ENCODE measurements at regions not wholly inside any gene's neighbourhood (a gene's known extent, or its start where the extent isn't known, plus 50 kb on each side); places are given as distances from the start of the nearest gene placed in this dataset.
"Not testable (repeated sequence)": the region's sequence is repeated elsewhere in the genome, so short reads cannot be mapped to it uniquely, and the experiment has no call there.

GRCh38 chr3:20648294-20648693 is 462.3 kb upstream of the SGO1 start:
- 58 to 69% methylated on average over 2 of the region's 2 CpGs for WGBS, 2 donors
- H3K36me3 ChIP-seq (ENCODE audit: control insufficient read depth in 2 of 2, insufficient read depth in 2 of 2, low read length in 1 of 2) = no peaks in the 10 kb centered on the region

GRCh38 chr3:20646425-20646824 is 460.4 kb upstream of the SGO1 start:
- 80 to 88% methylated on average over 1 of the region's 1 CpG for whole genome bisulfite sequencing, 2 donors
- Histone ChIP-seq H3K9me3 (ENCODE audit: control insufficient read depth in 2 of 2, insufficient read depth in 1 of 2, low read depth in 1 of 2, low read length in 1 of 2) (no peaks in the 10 kb centered on the region), H3K4me1 (ENCODE audit: control insufficient read depth in 2 of 2, insufficient read depth in 2 of 2, low read length in 1 of 2) (no peaks in the 10 kb centered on the region)

More at GRCh38 chr3:20648294-20648693, 462.3 kb upstream of the SGO1 start:
- no peak overlapping the region for H3K27ac ChIP-seq (ENCODE audit: low read depth in 2 of 2, low read length in 1 of 2)
- H3K27me3 ChIP-seq (ENCODE audit: control insufficient read depth in 1 of 2, insufficient read depth in 2 of 2, low read length in 2 of 2) = no peaks in the 10 kb centered on the region
- H3K4me1 ChIP-seq (ENCODE audit: control insufficient read depth in 2 of 2, insufficient read depth in 2 of 2, low read length in 1 of 2) = no peaks in the 10 kb centered on the region
- no peaks in the 10 kb centered on the region for H3K9me3 ChIP-seq (ENCODE audit: control insufficient read depth in 2 of 2, insufficient read depth in 1 of 2, low read depth in 1 of 2, low read length in 1 of 2)
- H3K4me3 ChIP-seq (ENCODE audit: low read depth in 1 of 2, low read length in 2 of 2) = no peak overlapping the region

DNA sequence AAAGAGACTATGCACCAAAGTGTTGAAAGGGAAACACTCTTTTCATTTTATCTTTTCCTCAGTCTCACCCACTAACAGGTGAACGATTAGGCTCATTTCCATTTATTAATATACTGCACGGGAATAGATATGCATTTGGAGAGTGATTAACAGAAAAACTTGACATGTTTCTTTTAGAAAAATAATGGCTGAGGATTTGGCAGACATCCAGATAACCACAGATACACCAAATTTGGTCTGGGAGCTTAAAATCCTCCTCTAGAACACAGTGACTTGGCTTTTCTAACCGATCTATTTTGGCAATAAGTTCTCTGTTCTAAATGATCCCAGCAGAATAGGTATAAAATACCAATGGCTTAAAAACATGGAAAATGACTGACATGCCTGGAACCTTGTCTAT is 459.3 kb upstream of the SGO1 start:
- H3K36me3 ChIP-seq (ENCODE audit: control insufficient read depth in 2 of 2, insufficient read depth in 2 of 2, low read length in 1 of 2) = no peaks in the 10 kb centered on the region
- no peaks in the 10 kb centered on the region for H3K4me1 ChIP-seq (ENCODE audit: control insufficient read depth in 2 of 2, insufficient read depth in 2 of 2, low read length in 1 of 2)
- no peaks in the 10 kb centered on the region for H3K27me3 ChIP-seq (ENCODE audit: control insufficient read depth in 1 of 2, insufficient read depth in 2 of 2, low read length in 2 of 2)
- H3K27ac ChIP-seq (ENCODE audit: low read depth in 2 of 2, low read length in 1 of 2) = no peak overlapping the region
- no peaks in the 10 kb centered on the region for H3K9me3 ChIP-seq (ENCODE audit: control insufficient read depth in 2 of 2, insufficient read depth in 1 of 2, low read depth in 1 of 2, low read length in 1 of 2)
- no peak overlapping the region for H3K4me3 ChIP-seq (ENCODE audit: low read depth in 1 of 2, low read length in 2 of 2)
- WGBS, 2 donors = 33 to 39% methylated on average over 3 of the region's 3 CpGs

More at GRCh38 chr3:20646425-20646824, 460.4 kb upstream of the SGO1 start:
- Histone ChIP-seq H3K27me3 (ENCODE audit: control insufficient read depth in 1 of 2, insufficient read depth in 2 of 2, low read length in 2 of 2) (no peaks in the 10 kb centered on the region), H3K4me3 (ENCODE audit: low read depth in 1 of 2, low read length in 2 of 2) (no peak overlapping the region), H3K36me3 (ENCODE audit: control insufficient read depth in 2 of 2, insufficient read depth in 2 of 2, low read length in 1 of 2) (no peaks in the 10 kb centered on the region), H3K27ac (ENCODE audit: low read depth in 2 of 2, low read length in 1 of 2) (no peak overlapping the region)

DNA sequence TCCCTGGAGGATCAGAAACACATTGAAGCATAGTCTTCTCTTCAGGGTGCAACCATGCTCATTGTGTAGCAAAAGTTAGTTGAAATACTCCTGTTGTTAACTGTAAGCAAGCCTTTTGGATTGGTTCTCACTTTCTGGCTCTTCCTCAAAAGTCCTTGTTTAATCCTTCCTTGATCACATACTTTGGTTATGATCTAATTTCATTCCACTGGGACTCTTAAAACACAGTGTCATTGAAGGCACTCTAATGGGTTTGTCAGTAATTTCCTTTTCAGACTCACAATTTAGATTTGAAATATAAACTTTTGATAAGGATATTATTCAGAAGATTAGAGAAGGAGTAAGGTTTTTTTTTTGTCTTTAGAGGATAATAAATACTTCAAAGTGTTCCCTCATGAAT is 451.7 kb upstream of the SGO1 start:
- Histone ChIP-seq H3K36me3 (ENCODE audit: control insufficient read depth in 2 of 2, insufficient read depth in 2 of 2, low read length in 1 of 2) (no peaks in the 10 kb centered on the region), H3K4me3 (ENCODE audit: low read depth in 1 of 2, low read length in 2 of 2) (no peak overlapping the region), H3K27ac (ENCODE audit: low read depth in 2 of 2, low read length in 1 of 2) (no peak overlapping the region), H3K4me1 (ENCODE audit: control insufficient read depth in 2 of 2, insufficient read depth in 2 of 2, low read length in 1 of 2) (no peaks in the 10 kb centered on the region), H3K27me3 (ENCODE audit: control insufficient read depth in 1 of 2, insufficient read depth in 2 of 2, low read length in 2 of 2) (no peaks in the 10 kb centered on the region), H3K9me3 (ENCODE audit: control insufficient read depth in 2 of 2, insufficient read depth in 1 of 2, low read depth in 1 of 2, low read length in 1 of 2) (no peaks in the 10 kb centered on the region)

GRCh38 chr3:20622304-20622703 is 436.3 kb upstream of the SGO1 start:
- Histone ChIP-seq H3K4me1 (ENCODE audit: control insufficient read depth in 2 of 2, insufficient read depth in 2 of 2, low read length in 1 of 2) (no peaks in the 10 kb centered on the region), H3K27ac (ENCODE audit: low read depth in 2 of 2, low read length in 1 of 2) (no peak overlapping the region), H3K27me3 (ENCODE audit: control insufficient read depth in 1 of 2, insufficient read depth in 2 of 2, low read length in 2 of 2) (no peaks in the 10 kb centered on the region), H3K9me3 (ENCODE audit: control insufficient read depth in 2 of 2, insufficient read depth in 1 of 2, low read depth in 1 of 2, low read length in 1 of 2) (peaks cover 2% of the 10 kb centered on the region in 2 donors), H3K36me3 (ENCODE audit: control insufficient read depth in 2 of 2, insufficient read depth in 2 of 2, low read length in 1 of 2) (no peaks in the 10 kb centered on the region), H3K4me3 (ENCODE audit: low read depth in 1 of 2, low read length in 2 of 2) (no peak overlapping the region)
- WGBS, 2 donors = 87 to 90% methylated on average over 6 of the region's 6 CpGs

- not testable (repeated sequence) for H3K36me3 ChIP-seq (ENCODE audit: control insufficient read depth in 2 of 2, insufficient read depth in 2 of 2, low read length in 1 of 2); H3K9me3 ChIP-seq (ENCODE audit: control insufficient read depth in 2 of 2, insufficient read depth in 1 of 2, low read depth in 1 of 2, low read length in 1 of 2); H3K27me3 ChIP-seq (ENCODE audit: control insufficient read depth in 1 of 2, insufficient read depth in 2 of 2, low read length in 2 of 2); H3K4me1 ChIP-seq (ENCODE audit: control insufficient read depth in 2 of 2, insufficient read depth in 2 of 2, low read length in 1 of 2); H3K27ac ChIP-seq (ENCODE audit: low read depth in 2 of 2, low read length in 1 of 2); H3K4me3 ChIP-seq (ENCODE audit: low read depth in 1 of 2, low read length in 2 of 2)
- WGBS, 2 donors = 67% methylated on average over 3 of the region's 3 CpGs
Observed at GRCh38 chr3:20618621-20619020, 432.6 kb upstream of the SGO1 start.

DNA sequence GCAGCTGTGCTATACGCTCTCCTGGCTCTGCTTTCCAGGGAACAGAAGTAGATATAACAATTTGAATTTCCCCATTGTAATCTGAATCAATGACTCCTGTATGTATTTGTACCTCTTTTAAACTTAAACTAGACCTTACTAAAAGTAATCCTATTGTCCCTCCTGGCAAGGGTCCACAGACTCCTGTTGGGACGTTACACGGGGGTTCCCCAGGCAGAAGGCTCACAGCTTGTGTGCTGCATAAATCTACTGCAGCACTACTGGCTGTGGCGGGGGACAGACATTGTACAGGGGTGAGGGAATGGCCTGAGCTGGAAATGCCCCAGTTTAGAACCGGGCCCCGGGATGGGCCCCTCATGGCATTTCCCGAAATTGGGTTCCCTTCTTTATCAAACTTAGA is 432.2 kb upstream of the SGO1 start:
- not testable (repeated sequence) for H3K27ac ChIP-seq (ENCODE audit: low read depth in 2 of 2, low read length in 1 of 2); H3K36me3 ChIP-seq (ENCODE audit: control insufficient read depth in 2 of 2, insufficient read depth in 2 of 2, low read length in 1 of 2); H3K4me1 ChIP-seq (ENCODE audit: control insufficient read depth in 2 of 2, insufficient read depth in 2 of 2, low read length in 1 of 2); H3K4me3 ChIP-seq (ENCODE audit: low read depth in 1 of 2, low read length in 2 of 2); H3K9me3 ChIP-seq (ENCODE audit: control insufficient read depth in 2 of 2, insufficient read depth in 1 of 2, low read depth in 1 of 2, low read length in 1 of 2); H3K27me3 ChIP-seq (ENCODE audit: control insufficient read depth in 1 of 2, insufficient read depth in 2 of 2, low read length in 2 of 2)
- WGBS, 2 donors = 68 to 71% methylated on average over 7 of the region's 7 CpGs

DNA sequence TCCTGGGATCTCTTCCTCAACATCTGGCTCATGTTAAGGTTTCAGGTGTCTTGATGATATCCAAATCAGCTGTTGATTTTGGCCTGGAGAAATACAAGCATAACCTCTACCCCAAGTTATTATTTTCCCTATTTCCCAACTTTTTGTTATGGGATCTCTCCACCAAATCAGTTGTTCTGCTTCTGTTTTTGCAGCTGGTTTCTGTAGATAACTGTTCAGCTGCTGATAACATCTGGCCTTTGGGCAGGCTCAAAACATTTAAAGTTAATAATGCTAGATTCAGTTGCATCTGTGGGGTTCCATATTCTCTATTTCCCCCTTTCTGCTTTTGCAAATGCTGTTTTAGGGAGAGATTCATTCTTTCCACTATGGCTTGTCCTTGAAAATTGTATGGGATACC is 430.0 kb upstream of the SGO1 start:
- H3K27me3 ChIP-seq (ENCODE audit: control insufficient read depth in 1 of 2, insufficient read depth in 2 of 2, low read length in 2 of 2); H3K4me1 ChIP-seq (ENCODE audit: control insufficient read depth in 2 of 2, insufficient read depth in 2 of 2, low read length in 1 of 2); H3K9me3 ChIP-seq (ENCODE audit: control insufficient read depth in 2 of 2, insufficient read depth in 1 of 2, low read depth in 1 of 2, low read length in 1 of 2); H3K27ac ChIP-seq (ENCODE audit: low read depth in 2 of 2, low read length in 1 of 2); H3K36me3 ChIP-seq (ENCODE audit: control insufficient read depth in 2 of 2, insufficient read depth in 2 of 2, low read length in 1 of 2); H3K4me3 ChIP-seq (ENCODE audit: low read depth in 1 of 2, low read length in 2 of 2): not testable (repeated sequence)

DNA sequence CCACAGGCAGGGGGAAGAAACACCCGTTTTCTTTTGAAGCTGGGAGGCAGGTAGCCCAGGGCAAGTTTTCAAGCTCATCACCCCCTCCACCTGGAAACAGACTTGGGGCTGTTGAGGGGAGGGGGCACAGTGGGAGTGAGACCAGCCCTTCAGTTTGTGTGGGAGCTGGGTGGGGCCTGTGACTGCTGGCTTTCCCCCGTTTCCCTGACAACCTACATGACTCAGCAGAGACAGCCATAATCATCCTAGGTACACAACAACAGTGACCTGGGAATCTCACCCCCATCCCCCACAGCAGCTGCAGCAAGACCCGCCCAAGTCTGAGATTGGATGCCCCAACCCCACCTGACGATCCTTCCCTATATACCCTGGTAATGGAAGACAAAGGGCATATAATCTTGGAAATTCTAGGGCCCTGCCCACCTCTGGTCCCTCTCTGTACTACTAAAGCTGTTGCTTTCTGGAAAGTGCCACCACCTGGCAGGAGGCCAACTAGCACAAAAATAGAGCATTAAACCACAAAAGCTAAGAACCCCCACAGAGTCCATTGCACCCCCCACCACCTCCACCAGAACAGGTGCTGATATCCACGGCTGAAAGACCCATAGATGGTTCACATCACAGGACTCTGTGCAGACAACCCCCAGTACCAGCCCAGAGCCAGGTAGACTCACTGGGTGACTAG is 422.2 kb upstream of the SGO1 start:
- H3K4me3 ChIP-seq (ENCODE audit: low read depth in 1 of 2, low read length in 2 of 2) = no peak overlapping the region
- H3K4me1 ChIP-seq (ENCODE audit: control insufficient read depth in 2 of 2, insufficient read depth in 2 of 2, low read length in 1 of 2) = no peaks in the 10 kb centered on the region
- no peaks in the 10 kb centered on the region for H3K9me3 ChIP-seq (ENCODE audit: control insufficient read depth in 2 of 2, insufficient read depth in 1 of 2, low read depth in 1 of 2, low read length in 1 of 2)
- no peaks in the 10 kb centered on the region for H3K36me3 ChIP-seq (ENCODE audit: control insufficient read depth in 2 of 2, insufficient read depth in 2 of 2, low read length in 1 of 2)
- WGBS, 2 donors = 82 to 87% methylated on average over 5 of the region's 5 CpGs
- H3K27ac ChIP-seq (ENCODE audit: low read depth in 2 of 2, low read length in 1 of 2) = no peak overlapping the region
- no peaks in the 10 kb centered on the region for H3K27me3 ChIP-seq (ENCODE audit: control insufficient read depth in 1 of 2, insufficient read depth in 2 of 2, low read length in 2 of 2)

GRCh38 chr3:20604659-20605058 is 418.7 kb upstream of the SGO1 start:
- Histone ChIP-seq H3K27me3 (ENCODE audit: control insufficient read depth in 1 of 2, insufficient read depth in 2 of 2, low read length in 2 of 2) (no peaks in the 10 kb centered on the region), H3K27ac (ENCODE audit: low read depth in 2 of 2, low read length in 1 of 2) (no peak overlapping the region), H3K4me1 (ENCODE audit: control insufficient read depth in 2 of 2, insufficient read depth in 2 of 2, low read length in 1 of 2) (no peaks in the 10 kb centered on the region), H3K36me3 (ENCODE audit: control insufficient read depth in 2 of 2, insufficient read depth in 2 of 2, low read length in 1 of 2) (no peaks in the 10 kb centered on the region), H3K4me3 (ENCODE audit: low read depth in 1 of 2, low read length in 2 of 2) (no peak overlapping the region), H3K9me3 (ENCODE audit: control insufficient read depth in 2 of 2, insufficient read depth in 1 of 2, low read depth in 1 of 2, low read length in 1 of 2) (peaks cover 0 to 5% of the 10 kb centered on the region in 2 donors)
